Kidney glomerular epithelial cell (primary cell): ENCODE measurements at regions not wholly inside any gene's neighbourhood (a gene's known extent, or its start where the extent isn't known, plus 50 kb on each side); places are given as distances from the start of the nearest gene placed in this dataset.
"Not testable (repeated sequence)": the region's sequence is repeated elsewhere in the genome, so short reads cannot be mapped to it uniquely, and the experiment has no call there.

Source experiments
- DNase-seq: peaks from one replicate; lab custom pipeline; 2025; lab: John Stamatoyannopoulos, UW

GRCh38 chr6:67068781-67069180 is 1361.8 kb upstream of the EYS start:
- no peak for DNase-seq

- no peak for DNase-seq
Observed at GRCh38 chr6:67064323-67064722, 1357.3 kb upstream of the EYS start.

- DNase-seq, result no peak
Observed at GRCh38 chr6:67047996-67048395, 1341.0 kb upstream of the EYS start.

- DNase-seq, result no peak
Observed at GRCh38 chr6:67045076-67045475, 1338.0 kb upstream of the EYS start.

GRCh38 chr6:67031451-67031850 is 1324.4 kb upstream of the EYS start:
- no peak for DNase-seq

DNA sequence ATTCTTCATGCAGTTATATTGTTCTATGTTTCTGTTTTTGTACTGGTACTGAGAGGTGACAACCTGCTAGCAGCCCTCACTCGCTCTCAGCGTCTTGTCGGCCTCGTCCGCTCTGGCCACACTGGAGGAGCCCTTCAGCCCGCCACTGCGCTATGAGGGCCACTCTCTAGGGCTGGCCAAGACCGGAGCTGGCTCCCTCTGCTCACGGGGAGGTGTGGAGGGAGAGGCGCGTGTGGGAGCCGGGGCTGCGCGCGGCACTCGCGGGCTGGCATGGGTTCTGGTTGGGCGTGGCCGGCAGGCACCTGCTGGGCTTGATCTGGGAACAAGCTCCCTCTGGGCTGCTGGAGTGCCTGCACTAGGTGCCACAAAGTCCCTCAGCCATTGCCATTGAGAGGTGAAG is 1323.8 kb upstream of the EYS start:
- DNase-seq, result no peak

- DNase-seq, result no peak
Observed at GRCh38 chr6:67016921-67017460, 1310.0 kb upstream of the EYS start.

DNA sequence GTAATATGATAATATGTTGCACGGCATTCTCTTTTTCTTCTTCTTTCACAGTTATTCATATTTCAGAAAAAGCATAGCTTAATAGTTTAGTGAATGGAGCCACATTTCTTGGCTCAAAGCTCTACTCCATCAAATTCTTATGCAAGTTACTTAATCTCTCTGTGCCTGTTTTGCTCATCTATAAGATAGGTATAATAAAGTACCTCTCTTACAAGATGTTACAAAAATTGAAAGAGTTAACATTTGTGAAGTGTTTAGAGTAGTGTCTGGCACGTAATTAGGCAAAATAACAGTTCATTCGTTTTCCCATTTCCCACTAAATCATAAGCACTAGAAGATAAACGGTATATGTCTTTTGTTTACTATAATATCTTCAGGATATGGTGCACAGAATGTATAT is 1304.4 kb upstream of the EYS start:
- no peak for DNase-seq

GRCh38 chr6:67009818-67010217 is 1302.8 kb upstream of the EYS start:
- DNase-seq, result no peak

DNA sequence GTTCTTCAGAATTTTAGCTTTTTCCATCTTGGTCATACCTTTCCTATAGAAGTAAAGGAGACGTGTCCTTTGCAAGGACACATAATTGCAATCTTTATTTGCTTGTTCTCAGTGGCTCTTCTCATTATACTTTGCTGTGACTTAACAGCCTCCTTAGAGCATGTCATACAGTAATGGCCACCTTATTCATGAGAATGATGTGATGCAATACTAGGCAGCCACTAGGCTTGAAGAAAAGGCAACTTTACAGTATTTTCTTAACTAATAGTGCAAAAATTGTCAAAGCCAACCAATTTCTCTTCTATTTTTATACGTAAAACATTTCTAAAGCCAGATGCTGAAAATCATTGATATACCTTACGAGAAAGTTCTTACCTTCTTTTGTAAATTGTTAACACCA is 1296.8 kb upstream of the EYS start:
- no peak for DNase-seq

DNA sequence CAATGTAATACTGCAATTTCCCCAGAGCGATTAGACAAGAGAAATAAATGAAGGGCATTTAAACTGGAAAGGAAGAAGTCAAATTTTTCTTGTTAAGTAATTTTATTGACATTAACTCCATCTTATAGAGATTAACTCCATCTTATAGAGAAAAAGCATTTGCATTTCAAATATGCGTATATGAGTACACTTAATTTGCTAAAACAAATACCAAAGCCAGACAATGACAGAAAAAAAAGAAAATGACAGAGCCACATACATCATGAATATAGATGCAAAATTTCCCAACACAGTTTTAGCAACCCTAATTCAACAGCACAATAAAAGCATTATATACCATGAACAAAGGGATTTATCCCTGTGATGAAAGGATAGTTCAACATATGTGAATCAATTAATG is 1293.1 kb upstream of the EYS start:
- no peak for DNase-seq

DNA sequence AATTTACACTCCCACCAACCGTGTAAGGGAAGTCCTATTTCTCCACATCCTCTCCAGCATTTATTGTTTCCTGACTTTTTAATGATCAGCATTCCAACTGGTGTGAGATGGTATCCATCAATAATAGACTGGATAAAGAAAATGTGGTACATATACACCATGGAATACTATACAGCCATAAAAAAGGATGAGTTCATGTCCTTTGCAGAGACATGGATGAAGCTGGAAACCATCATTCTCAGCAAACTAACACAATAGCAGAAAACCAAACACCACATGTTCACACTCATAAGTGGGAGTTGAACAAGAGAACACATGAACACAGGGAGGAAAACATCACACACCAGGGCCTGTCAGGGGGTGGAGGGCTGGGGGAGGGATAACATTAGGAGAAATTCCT is 1290.6 kb upstream of the EYS start:
- not testable (repeated sequence) for DNase-seq

GRCh38 chr6:66995669-66996068 is 1288.6 kb upstream of the EYS start:
- DNase-seq, result no peak

GRCh38 chr6:66993708-66994107 is 1286.7 kb upstream of the EYS start:
- DNase-seq, result not testable (repeated sequence)

DNA sequence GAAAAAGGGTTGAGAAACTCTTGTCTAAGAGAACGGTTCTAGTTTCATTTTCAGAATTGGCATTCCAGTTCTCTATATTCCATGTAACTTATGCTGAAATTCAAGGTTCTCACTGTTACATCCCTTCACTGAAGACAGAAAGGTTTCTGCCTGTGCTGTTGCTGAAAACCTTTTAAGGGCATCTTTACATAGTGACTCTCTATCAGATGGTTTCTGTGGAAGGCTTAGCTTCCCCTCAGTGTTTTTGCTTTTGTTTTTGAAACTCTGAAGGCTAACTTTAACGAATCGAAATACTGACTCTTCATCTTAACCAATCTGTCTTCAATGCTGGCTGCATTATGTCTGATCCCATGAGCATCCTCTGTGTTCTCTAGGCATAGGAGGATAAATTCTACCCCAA is 1286.2 kb upstream of the EYS start:
- no peak for DNase-seq

- no peak for DNase-seq
Observed at GRCh38 chr6:66992660-66993059, 1285.6 kb upstream of the EYS start.

DNA sequence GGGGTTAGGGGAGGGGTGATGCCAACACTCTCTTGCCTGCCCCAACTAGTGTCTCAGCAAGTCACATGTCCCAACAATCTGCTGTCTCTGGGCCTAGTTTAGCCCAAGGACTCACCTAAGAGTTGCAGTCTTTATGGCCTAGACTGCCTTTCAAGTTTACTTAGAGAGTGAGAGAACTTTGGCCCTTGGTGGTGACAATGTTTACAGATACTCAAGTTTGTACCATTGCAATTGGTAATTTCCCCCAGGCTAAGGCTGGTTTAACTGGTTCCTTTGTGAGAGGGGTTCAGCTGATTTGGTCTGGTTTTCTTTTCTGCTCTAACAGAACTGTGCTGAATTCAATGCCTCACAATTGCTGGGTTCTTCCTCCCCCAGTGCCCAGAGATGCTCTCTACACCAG is 1279.9 kb upstream of the EYS start:
- no peak for DNase-seq

GRCh38 chr6:66985816-66986215 is 1278.8 kb upstream of the EYS start:
- no peak for DNase-seq

DNA sequence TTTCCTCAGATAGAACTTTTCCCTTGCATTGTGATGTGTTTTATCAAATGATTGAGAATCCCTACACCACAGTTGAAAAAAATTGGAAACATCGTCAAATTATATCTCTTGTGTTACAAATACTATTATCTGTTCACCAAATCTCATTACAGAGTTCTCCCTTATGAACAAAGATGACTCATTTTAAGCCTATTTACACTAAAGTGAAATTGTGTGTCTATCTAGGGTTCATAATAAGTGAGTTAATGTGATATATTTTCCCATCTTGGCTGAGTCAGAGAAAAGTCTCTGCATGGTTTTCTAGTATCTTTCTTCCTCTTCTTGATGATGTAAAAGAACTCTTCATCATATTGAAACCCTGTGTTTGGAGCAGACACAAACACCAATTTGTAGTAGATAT is 1263.3 kb upstream of the EYS start:
- no peak for DNase-seq

- DNase-seq, result no peak
Observed at GRCh38 chr6:66965227-66965626, 1258.2 kb upstream of the EYS start.

GRCh38 chr6:66964216-66964615 is 1257.2 kb upstream of the EYS start:
- DNase-seq, result no peak

DNA sequence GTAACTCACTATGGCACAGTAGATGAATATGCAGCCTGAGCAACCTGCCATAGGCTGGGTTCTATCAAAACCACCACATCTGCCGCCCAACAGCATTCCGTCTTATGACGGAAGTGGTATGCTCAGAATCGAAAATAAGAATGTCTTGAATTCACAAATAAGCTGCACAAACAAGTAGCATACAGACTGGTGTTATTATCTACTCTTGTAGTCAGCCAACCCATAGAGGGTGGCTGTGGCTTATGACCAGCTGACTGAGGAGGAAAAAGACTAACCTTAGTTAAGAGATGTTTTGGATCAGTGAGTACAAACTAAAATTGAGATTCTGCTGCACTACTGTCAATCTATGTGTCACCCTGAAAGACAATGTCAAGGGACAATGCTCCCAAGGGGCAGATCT is 1255.1 kb upstream of the EYS start:
- DNase-seq, result no peak

DNA sequence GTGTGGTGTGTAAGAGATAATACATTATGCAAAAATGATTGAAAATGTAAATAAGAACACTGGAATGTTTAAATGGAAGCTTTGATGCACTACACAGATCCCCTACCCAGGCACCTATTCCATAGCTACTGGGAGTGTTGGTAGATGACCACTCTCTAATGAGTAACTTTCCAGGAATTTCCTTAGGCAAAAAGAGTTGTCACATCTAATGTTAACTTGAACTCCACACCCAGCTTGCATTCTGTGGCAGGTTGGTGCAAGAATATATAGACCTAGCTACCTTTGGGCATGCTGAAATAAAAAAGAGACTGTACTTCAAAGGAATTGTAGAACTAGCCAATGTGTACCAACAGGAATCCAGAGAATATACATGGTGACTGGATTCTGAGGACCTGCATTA is 1254.2 kb upstream of the EYS start:
- no peak for DNase-seq

- DNase-seq, result no peak
Observed at GRCh38 chr6:66949191-66949661, 1242.2 kb upstream of the EYS start.

DNA sequence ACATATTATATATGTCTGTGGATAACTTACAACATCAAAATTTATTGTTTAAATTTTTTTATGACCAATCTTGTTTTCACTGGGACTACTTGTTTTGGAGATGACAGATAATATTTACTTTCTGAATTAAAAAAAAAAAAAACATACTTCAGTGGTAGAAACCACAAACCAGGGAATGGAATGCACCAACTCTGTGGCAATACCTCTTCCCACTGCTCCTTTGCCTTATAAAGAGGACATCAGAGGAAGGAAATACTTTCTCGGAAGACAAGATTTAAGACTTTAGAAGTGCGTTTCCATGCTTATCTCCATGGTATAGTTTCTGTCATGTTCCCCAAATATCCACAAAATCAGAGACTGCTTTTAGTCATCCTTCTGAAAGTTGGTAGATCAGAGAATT is 1241.1 kb upstream of the EYS start:
- DNase-seq, result no peak
